HepG2 (cell line): ENCODE measurements at regions not wholly inside any gene's neighbourhood (a gene's known extent, or its start where the extent isn't known, plus 50 kb on each side); places are given as distances from the start of the nearest gene placed in this dataset.

Experiments used
- ATAC-seq: fragments of 200-7000 bp; cut with Tn5 transposase; 3 replicates; pipeline ENCODE4 v1.9.1; 2020; ENCODE audit warnings: mild to moderate bottlenecking, moderate library complexity
- BruUV-seq: library from RNA; stranded (reverse); fragments of 400-500 nt; replicated peaks from 2 replicates; lab custom pipeline; 2021; lab: Mats Ljungman, UMichigan
- CTCF ChIA-PET: fragments of 300-600 bp; formaldehyde crosslinking; extraction: SDS; loops from one replicate; lab custom pipeline; 2021; ENCODE audit warnings: low total read pairs, inconsistent platforms, low intra/inter-chr PET ratio; lab: Yijun Ruan, JAX
- POLR2A ChIA-PET: fragments of 350-600 bp; sonication (Branson Sonifier 250); formaldehyde crosslinking; loops from one replicate; lab custom pipeline; 2020; ENCODE audit warnings: antibody characterized with exemption, inconsistent platforms; lab: Yijun Ruan, JAX
- DNase-seq: peaks from one replicate; pipeline ENCODE4 v3.0.0-alpha.2; 2015; ENCODE audit warnings: low spot score
- FAIRE-seq: peaks from 3 replicates; lab custom pipeline; 2011; peaks lifted over from hg19 to GRCh38; lab: Jason Lieb, UNC
- H2AFZ ChIP-seq: one replicate; pipeline ENCODE4 v1.6.1; 2011; ENCODE audit warnings: low read length, inconsistent platforms
- H3K27ac ChIP-seq: fragments of 300-600 bp; 3 replicates; pipeline ENCODE4 v1.8.0; 2011; ENCODE audit warnings: mixed run types, mild to moderate bottlenecking, mixed read lengths, low read length, inconsistent platforms; ENCODE audit not compliant: insufficient read depth; ENCODE audit errors: extremely low read length
- H3K27me3 ChIP-seq, 2 experiments: fragments of 200-600 bp in 1 of 2; 2 replicates in 1 of 2; 3 replicates in 1 of 2; pipeline versions ENCODE4 v1.6.0 to v1.8.0; 2011; ENCODE audit warnings: low read length in 2 of 2, mild to moderate bottlenecking in 2 of 2, moderate library complexity in 2 of 2, inconsistent platforms in 1 of 2; ENCODE audit not compliant: insufficient read depth in 2 of 2, control insufficient read depth in 1 of 2
- H3K36me3 ChIP-seq, 2 experiments: fragments of 200-600 bp in 1 of 2; replicated peaks in 1 of 2; 2 replicates in 1 of 2; 3 replicates in 1 of 2; pipeline versions ENCODE4 v1.5.1 to v1.8.0; 2011; ENCODE audit warnings: low read length in 2 of 2, inconsistent platforms in 1 of 2; ENCODE audit not compliant: insufficient read depth in 2 of 2, control insufficient read depth in 1 of 2
- H3K4me1 ChIP-seq: 2 replicates; pipeline ENCODE4 v1.5.1; 2012; ENCODE audit warnings: low read length, inconsistent platforms; ENCODE audit not compliant: insufficient read depth
- H3K4me2 ChIP-seq: 2 replicates; pipeline ENCODE4 v1.6.0; 2011; ENCODE audit warnings: low read depth, low read length, inconsistent platforms
- H3K4me3 ChIP-seq, 3 experiments: fragments of 200-600 bp in 1 of 3; sonication (generic), shearing (Covaris generic) in 1 of 3; replicated peaks in 1 of 3; 2 replicates each; pipeline ENCODE4 v1.5.1; 2011 to 2016; ENCODE audit warnings: low read length in 3 of 3, inconsistent platforms in 2 of 3, low read depth in 2 of 3, mild to moderate bottlenecking in 2 of 3, control low read depth in 1 of 3, mixed read lengths in 1 of 3; ENCODE audit not compliant: insufficient read depth in 1 of 3
- H3K79me2 ChIP-seq: one replicate; pipeline ENCODE4 v1.6.1; 2011; ENCODE audit warnings: low read length, inconsistent platforms; ENCODE audit not compliant: insufficient read depth
- H3K9ac ChIP-seq: 2 replicates; pipeline ENCODE4 v1.6.0; 2011; ENCODE audit warnings: mild to moderate bottlenecking, low read depth, low read length, inconsistent platforms; ENCODE audit not compliant: insufficient read depth
- H3K9me3 ChIP-seq: 2 replicates; pipeline ENCODE4 v1.5.1; 2012; ENCODE audit warnings: mild to moderate bottlenecking, low read length
- H4K20me1 ChIP-seq: 2 replicates; pipeline ENCODE4 v1.6.0; 2011; ENCODE audit warnings: inconsistent platforms, mild to moderate bottlenecking, low read length, moderate library complexity; ENCODE audit not compliant: insufficient read depth
- ARNT2 ChIP-seq: sonication (generic); formaldehyde crosslinking; IDR thresholded peaks from 2 replicates; pipeline ENCODE4 v1.8.0; 2022; ENCODE audit warnings: mild to moderate bottlenecking, low read depth, missing genetic modification reagents, moderate library complexity
- CENPBD1 ChIP-seq: sonication (generic); formaldehyde crosslinking; IDR thresholded peaks from 2 replicates; pipeline ENCODE4 v1.8.0; 2022; ENCODE audit warnings: missing genetic modification reagents, low read depth, mild to moderate bottlenecking, borderline replicate concordance
- FOXA1 ChIP-seq, 2 experiments: fragments of 450-650 bp in 1 of 2; sonication (generic) in 1 of 2; formaldehyde crosslinking in 1 of 2; IDR thresholded peaks; 2 replicates each; pipeline versions ENCODE4 v1.4.0 to v1.6.1; 2016 to 2020; ENCODE audit warnings: missing genetic modification reagents in 1 of 2
- GMEB1 ChIP-seq: sonication (generic); formaldehyde crosslinking; IDR thresholded peaks from 2 replicates; pipeline ENCODE4 v1.5.1; 2020; ENCODE audit warnings: missing genetic modification reagents, mild to moderate bottlenecking, borderline replicate concordance
- GPN1 ChIP-seq: sonication (generic); formaldehyde crosslinking; IDR thresholded peaks from 2 replicates; pipeline ENCODE4 v1.5.1; 2020; ENCODE audit warnings: missing genetic modification reagents, borderline replicate concordance
- IRX3 ChIP-seq: sonication (generic); formaldehyde crosslinking; IDR thresholded peaks from 2 replicates; pipeline ENCODE4 v1.8.1; 2023; ENCODE audit warnings: mild to moderate bottlenecking, low read depth, missing genetic modification reagents, borderline replicate concordance
- KLF16 ChIP-seq, 2 experiments: sonication (generic) in 1 of 2; formaldehyde crosslinking in 1 of 2; IDR thresholded peaks; 2 replicates each; pipeline versions ENCODE4 v1.6.1 to v1.8.0; 2016 to 2023; ENCODE audit warnings: missing genetic modification reagents in 2 of 2, missing compliant biosample characterization in 1 of 2
- REL ChIP-seq: sonication (generic); formaldehyde crosslinking; conservative IDR thresholded peaks from 2 replicates; pipeline ENCODE4 v1.8.0; 2022; ENCODE audit warnings: mild to moderate bottlenecking, missing genetic modification reagents, moderate library complexity
- RNF2 ChIP-seq: fragments of 450-650 bp; conservative IDR thresholded peaks from 2 replicates; pipeline ENCODE4 v1.6.1; 2016; ENCODE audit warnings: low read depth
- SOX5 ChIP-seq: IDR thresholded peaks from 2 replicates; pipeline ENCODE4 v1.6.1; 2016; ENCODE audit warnings: borderline replicate concordance
- ZBTB46 ChIP-seq: sonication (generic); formaldehyde crosslinking; IDR thresholded peaks from 2 replicates; pipeline ENCODE4 v1.4.0; 2020; ENCODE audit warnings: mild to moderate bottlenecking, missing genetic modification reagents, borderline replicate concordance
- ZBTB49 ChIP-seq: sonication (generic); formaldehyde crosslinking; IDR thresholded peaks from 2 replicates; pipeline ENCODE4 v1.4.0; 2020; ENCODE audit warnings: missing genetic modification reagents, borderline replicate concordance
- ZKSCAN8 ChIP-seq: IDR thresholded peaks from 2 replicates; pipeline ENCODE4 v1.6.1; 2016; ENCODE audit warnings: borderline replicate concordance, missing genetic modification reagents, missing compliant biosample characterization
- ZNF253 ChIP-seq: sonication (generic); formaldehyde crosslinking; IDR thresholded peaks from 2 replicates; pipeline ENCODE4 v1.8.0; 2022; ENCODE audit warnings: mild to moderate bottlenecking, missing genetic modification reagents, borderline replicate concordance
- WGBS: methylation state at CpG from one replicate; pipeline ENCODE4 v1.1.6; 2017; ENCODE audit warnings: low lambda C conversion rate; 5-methylcytosine and 5-hydroxymethylcytosine counted together
- in situ Hi-C: cut with HindIII; loops from 2 replicates; pipeline ENCODE4 v1.10.0; 2017; ENCODE audit warnings: low pct_unique_long_range_greater_than_20kb; ENCODE audit not compliant: extremely low pct_ligation_motif_present
- intact Hi-C: fragments of 100-400 bp; cut with micrococcal nuclease; formaldehyde crosslinking; loops from one replicate; pipeline ENCODE4 v1.10.0; 2022; ENCODE audit not compliant: unreplicated experiment
- TF ChIP-seq, protein P1 (sequence below): IDR thresholded peaks from 2 replicates; pipeline ENCODE4 v1.6.1; 2016; ENCODE audit warnings: control low read depth

DNA sequence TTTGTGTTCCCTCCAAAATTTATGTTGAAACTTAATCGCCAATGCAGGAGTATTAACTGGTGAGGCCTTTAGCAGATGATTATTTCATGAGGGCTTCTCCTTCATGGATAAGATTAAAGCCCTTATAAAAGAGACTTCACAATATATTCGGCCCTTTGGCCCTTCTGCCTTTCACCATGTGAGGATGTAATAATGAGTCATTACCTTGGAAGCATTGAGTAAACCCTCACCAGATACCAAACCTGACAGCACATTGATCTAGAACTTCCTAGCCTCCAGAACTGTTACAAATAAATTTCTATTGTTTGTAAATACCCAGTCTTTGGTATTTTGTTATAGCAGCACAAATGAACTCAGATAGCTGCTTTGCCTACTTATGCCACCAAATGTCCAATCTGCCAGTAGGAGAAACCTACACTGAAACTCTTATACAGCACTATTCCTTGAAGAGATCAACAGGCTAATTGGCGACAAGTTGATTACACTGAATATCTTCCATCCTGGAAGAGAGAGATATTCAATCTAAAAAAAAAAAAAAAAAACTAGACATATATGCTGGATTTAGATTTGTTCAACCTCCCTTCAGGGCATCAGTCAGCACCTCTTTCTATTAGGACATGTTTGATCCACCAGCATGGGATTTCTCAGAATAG lies 125.9 kb upstream of the COL5A2 start:
- 68% methylated on average over 3 of the region's 3 CpGs for WGBS
- H3K36me3 ChIP-seq = no peaks in the 10 kb centered on the region
- POLR2A ChIA-PET = no interaction called here
- TF ChIP-seq ZBTB46 (CRISPR knock-in tag) (no peak), KLF16 (CRISPR knock-in tag; IDR thresholded peaks at IDR 0.05) (no peak), ARNT2 (CRISPR knock-in tag) (no peak), GMEB1 (CRISPR knock-in tag) (no peak), CENPBD1 (CRISPR knock-in tag) (no peak), ZKSCAN8 (CRISPR knock-in tag) (no peak), REL (CRISPR knock-in tag) (no peak), SOX5 (no peak), GPN1 (no peak), RNF2 (no peak), FOXA1 (IDR thresholded peaks at IDR 0.05) (no peak), FOXA1 (CRISPR knock-in tag; IDR thresholded peaks at IDR 0.05) (no peak), IRX3 (no peak), ZNF253 (CRISPR knock-in tag) (no peak), ZBTB49 (CRISPR knock-in tag) (no peak)
- TF ChIP-seq, protein P1, sequence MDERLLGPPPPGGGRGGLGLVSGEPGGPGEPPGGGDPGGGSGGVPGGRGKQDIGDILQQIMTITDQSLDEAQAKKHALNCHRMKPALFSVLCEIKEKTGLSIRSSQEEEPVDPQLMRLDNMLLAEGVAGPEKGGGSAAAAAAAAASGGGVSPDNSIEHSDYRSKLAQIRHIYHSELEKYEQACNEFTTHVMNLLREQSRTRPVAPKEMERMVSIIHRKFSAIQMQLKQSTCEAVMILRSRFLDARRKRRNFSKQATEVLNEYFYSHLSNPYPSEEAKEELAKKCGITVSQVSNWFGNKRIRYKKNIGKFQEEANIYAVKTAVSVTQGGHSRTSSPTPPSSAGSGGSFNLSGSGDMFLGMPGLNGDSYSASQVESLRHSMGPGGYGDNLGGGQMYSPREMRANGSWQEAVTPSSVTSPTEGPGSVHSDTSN (CRISPR knock-in tag) = no peak

More for the DNA sequence above, 125.9 kb upstream of the COL5A2 start:
- H3K79me2 ChIP-seq = no peaks in the 10 kb centered on the region
- no peak overlapping the region for H3K4me3 ChIP-seq
- DNase-seq (no peak), FAIRE-seq (no peak), ATAC-seq (no peak)
- H3K27me3 ChIP-seq = no peaks in the 10 kb centered on the region; a peak in 1 of 5 replicates
- no peak overlapping the region for H2AFZ ChIP-seq
- H4K20me1 ChIP-seq = no peaks in the 10 kb centered on the region
- no peaks in the 10 kb centered on the region for H3K9me3 ChIP-seq
- intact Hi-C loops = no loop called here
- in situ Hi-C loops = no loop called here
- H3K9ac ChIP-seq = no peak overlapping the region
- no TSS peak for BruUV-seq
- peaks cover 8% of the 10 kb centered on the region for H3K4me1 ChIP-seq
- no peak overlapping the region for H3K4me2 ChIP-seq
- CTCF ChIA-PET = no interaction called here
- no peak overlapping the region for H3K27ac ChIP-seq
